K562 (cell line): ENCODE measurements at regions not wholly inside any gene's neighbourhood (a gene's known extent, or its start where the extent isn't known, plus 50 kb on each side); places are given as distances from the start of the nearest gene placed in this dataset.

Source experiments
- ELK1 ChIP-seq: sonication (generic); formaldehyde crosslinking; IDR thresholded peaks from 2 replicates; pipeline ENCODE4 v1.8.1; 2022; ENCODE audit warnings: missing genetic modification reagents
- FOXJ3 ChIP-seq: sonication (generic); formaldehyde crosslinking; IDR thresholded peaks from 2 replicates; pipeline ENCODE4 v1.4.0; 2020; ENCODE audit warnings: mild to moderate bottlenecking, missing genetic modification reagents
- KAT8 ChIP-seq: fragments of 450-650 bp; IDR thresholded peaks from 2 replicates; pipeline ENCODE4 v1.6.1; 2016; ENCODE audit warnings: low read depth, mild to moderate bottlenecking
- PCBP2 ChIP-seq: fragments of 200-400 bp; formaldehyde crosslinking; IDR thresholded peaks from 2 replicates; pipeline ENCODE4 v1.6.1; 2018; ENCODE audit warnings: low read length, low read depth, mild to moderate bottlenecking, moderate library complexity; ENCODE audit not compliant: poor library complexity, severe bottlenecking
- XRCC3 ChIP-seq: fragments of 450-650 bp; IDR thresholded peaks from 2 replicates; pipeline ENCODE4 v1.6.1; 2017; ENCODE audit warnings: mild to moderate bottlenecking, moderate library complexity
- ZFP36 ChIP-seq: fragments of 150-350 bp; IDR thresholded peaks from 2 replicates; pipeline ENCODE4 v1.6.1; 2018; ENCODE audit warnings: low read length, low read depth; ENCODE audit not compliant: partially characterized antibody
- ZNF277 ChIP-seq: fragments of 250-450 bp; sonication (Bioruptor Pico); IDR thresholded peaks from 2 replicates; pipeline ENCODE4 v1.8.0; 2022; ENCODE audit warnings: inconsistent platforms, mild to moderate bottlenecking, moderate library complexity, borderline replicate concordance

- TF ChIP-seq ZNF277 (CRISPR knock-in tag) (no peak), ELK1 (CRISPR knock-in tag) (no peak), PCBP2 (no peak), ZFP36 (no peak), XRCC3 (no peak), FOXJ3 (CRISPR knock-in tag) (no peak), KAT8 (no peak)
Measured at GRCh38 chr1:30450148-30450817, 273.1 kb downstream of the MATN1 start.
